Body of pancreas (tissue), 4 donors: ENCODE measurements at regions not wholly inside any gene's neighbourhood (a gene's known extent, or its start where the extent isn't known, plus 50 kb on each side); places are given as distances from the start of the nearest gene placed in this dataset.
"Not testable (repeated sequence)": the region's sequence is repeated elsewhere in the genome, so short reads cannot be mapped to it uniquely, and the experiment has no call there.

Experiments used
- ATAC-seq: fragments of 150-250 bp; one replicate; pipeline ENCODE4 v1.9.1; 2016
- DNase-seq, 4 donors: peaks; one replicate each; pipeline ENCODE4 v3.0.0-alpha.2; 2019
- H3K27ac ChIP-seq, 4 donors: fragments of 200-600 bp; sonication (generic); 1 replicate in 3 of 4; 2 replicates in 1 of 4; pipeline versions ENCODE4 v1.5.1 to v1.6.1; 2016 to 2019; ENCODE audit warnings: mild to moderate bottlenecking in 1 of 4, mixed read lengths in 1 of 4, moderate library complexity in 1 of 4
- H3K27me3 ChIP-seq, 2 donors: fragments of 200-600 bp; sonication (generic); one replicate each; pipeline ENCODE4 v1.6.0; 2016; ENCODE audit warnings: mild to moderate bottlenecking in 1 of 2
- H3K36me3 ChIP-seq, 2 donors: fragments of 200-600 bp; sonication (generic); replicated peaks in 1 of 2; 2 replicates each; pipeline ENCODE4 v1.5.1; 2016; ENCODE audit warnings: low read depth in 2 of 2; ENCODE audit not compliant: insufficient read depth in 1 of 2
- H3K4me1 ChIP-seq: fragments of 200-600 bp; sonication (generic); one replicate; pipeline ENCODE4 v1.6.0; 2016
- H3K4me3 ChIP-seq, 2 donors: fragments of 200-600 bp; sonication (generic); 1 replicate in 1 of 2; 2 replicates in 1 of 2; pipeline ENCODE4 v1.5.1; 2016 to 2019
- H3K9me3 ChIP-seq, 3 donors: fragments of 200-600 bp; sonication (generic); 1 replicate in 2 of 3; 2 replicates in 1 of 3; pipeline ENCODE4 v1.5.1; 2016
- POLR2A ChIP-seq, 3 donors: fragments of 450-650 bp; IDR thresholded peaks; one replicate each; pipeline ENCODE4 v1.6.1; 2016; ENCODE audit warnings: antibody characterized with exemption in 3 of 3, mild to moderate bottlenecking in 2 of 3
- WGBS, 2 donors: methylation state at CpG; one replicate each; pipeline ENCODE4 v1.1.5; 2017; 5-methylcytosine and 5-hydroxymethylcytosine counted together
- intact Hi-C: fragments of 100-400 bp; cut with DNase I; formaldehyde crosslinking; loops from one replicate; pipeline ENCODE4 v1.15.1; 2023
- TF ChIP-seq, protein P1 (sequence below), 7 experiments: fragments of 450-650 bp in 4 of 7; fragments of 200-600 bp in 3 of 7; sonication (generic) in 3 of 7; IDR thresholded peaks; one replicate each; pipeline ENCODE4 v1.5.1; 2016 to 2019; ENCODE audit warnings: antibody characterized with exemption in 7 of 7

DNA sequence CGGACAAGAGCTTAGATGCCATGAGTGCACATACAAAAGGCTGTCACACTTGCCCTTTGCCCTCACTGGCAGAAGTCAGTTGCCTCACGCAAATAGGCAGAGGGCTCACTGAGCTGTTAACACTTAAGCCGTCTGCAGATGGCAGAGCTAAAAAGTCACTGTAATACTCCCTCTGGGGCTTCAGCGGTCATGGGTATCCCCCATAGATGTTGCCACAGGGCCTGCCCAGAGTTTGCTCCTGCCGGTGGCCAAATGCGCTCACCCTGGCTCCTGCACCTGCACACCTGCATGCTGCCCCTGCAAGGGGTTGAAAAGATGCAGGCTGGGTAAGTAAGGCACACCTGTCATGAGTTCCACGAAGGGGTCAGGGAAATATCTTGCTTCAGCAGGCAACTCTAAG, 741.5 kb downstream of the EDEM1 start:
- DNase-seq (no peak), ATAC-seq (no peak)
- Histone ChIP-seq H3K27ac (no peak overlapping the region), H3K4me3 (no peak overlapping the region), H3K4me1 (no peaks in the 10 kb centered on the region), H3K27me3 (no peaks in the 10 kb centered on the region), H3K36me3 (no peaks in the 10 kb centered on the region), H3K9me3 (no peaks in the 10 kb centered on the region)
- WGBS, 2 donors = 73 to 86% methylated on average over 6 to 7 of the region's 7 CpGs
- intact Hi-C loops = no loop called here
- no peak for TF ChIP-seq POLR2A (IDR thresholded peaks at IDR 0.05)
- TF ChIP-seq, protein P1, sequence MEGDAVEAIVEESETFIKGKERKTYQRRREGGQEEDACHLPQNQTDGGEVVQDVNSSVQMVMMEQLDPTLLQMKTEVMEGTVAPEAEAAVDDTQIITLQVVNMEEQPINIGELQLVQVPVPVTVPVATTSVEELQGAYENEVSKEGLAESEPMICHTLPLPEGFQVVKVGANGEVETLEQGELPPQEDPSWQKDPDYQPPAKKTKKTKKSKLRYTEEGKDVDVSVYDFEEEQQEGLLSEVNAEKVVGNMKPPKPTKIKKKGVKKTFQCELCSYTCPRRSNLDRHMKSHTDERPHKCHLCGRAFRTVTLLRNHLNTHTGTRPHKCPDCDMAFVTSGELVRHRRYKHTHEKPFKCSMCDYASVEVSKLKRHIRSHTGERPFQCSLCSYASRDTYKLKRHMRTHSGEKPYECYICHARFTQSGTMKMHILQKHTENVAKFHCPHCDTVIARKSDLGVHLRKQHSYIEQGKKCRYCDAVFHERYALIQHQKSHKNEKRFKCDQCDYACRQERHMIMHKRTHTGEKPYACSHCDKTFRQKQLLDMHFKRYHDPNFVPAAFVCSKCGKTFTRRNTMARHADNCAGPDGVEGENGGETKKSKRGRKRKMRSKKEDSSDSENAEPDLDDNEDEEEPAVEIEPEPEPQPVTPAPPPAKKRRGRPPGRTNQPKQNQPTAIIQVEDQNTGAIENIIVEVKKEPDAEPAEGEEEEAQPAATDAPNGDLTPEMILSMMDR (IDR thresholded peaks at IDR 0.05) = no peak

DNA sequence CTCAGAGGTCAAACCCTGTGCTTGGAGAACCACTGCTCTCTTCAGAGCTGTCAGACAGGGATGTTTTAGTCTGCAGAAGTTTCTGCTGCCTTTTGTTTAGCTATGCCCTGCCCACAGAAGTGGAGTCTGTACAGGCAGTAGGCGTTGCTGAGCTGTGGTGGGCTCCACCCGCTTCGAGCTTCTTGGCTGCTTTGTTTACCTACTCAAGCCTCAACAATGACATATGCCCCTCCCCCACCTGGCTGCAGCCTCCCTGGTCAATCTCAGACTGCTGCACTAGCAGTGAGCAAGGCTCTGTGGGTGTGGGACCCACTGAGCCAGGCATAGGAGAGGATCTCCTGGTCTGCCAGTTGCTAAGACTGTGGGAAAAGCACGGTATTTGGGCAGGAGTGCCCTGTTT, 756.6 kb downstream of the EDEM1 start:
- 59 to 74% methylated on average over 4 of the region's 4 CpGs for WGBS, 2 donors
- DNase-seq, H3K27me3 ChIP-seq, H3K9me3 ChIP-seq, H3K36me3 ChIP-seq, intact Hi-C loops, H3K4me3 ChIP-seq, ATAC-seq, H3K27ac ChIP-seq, H3K4me1 ChIP-seq: not testable (repeated sequence)

DNA sequence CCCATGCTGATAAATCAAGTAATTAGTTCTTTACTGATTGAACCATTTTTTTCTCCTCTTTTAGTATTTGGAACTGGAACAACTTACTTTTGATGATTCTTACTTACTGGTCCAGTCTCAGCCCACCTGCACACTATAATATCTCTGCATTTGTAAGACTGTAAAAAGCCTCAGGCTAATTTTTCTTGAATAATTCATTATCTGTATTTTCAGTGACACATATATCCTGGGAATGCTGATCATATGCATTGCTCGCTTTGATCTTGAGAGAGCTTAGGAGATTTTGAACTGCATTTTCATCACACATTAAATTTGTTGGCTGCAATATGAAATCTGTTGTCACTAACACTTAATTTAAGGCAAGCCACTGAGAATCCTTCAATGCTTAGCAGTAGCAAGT, 760.6 kb downstream of the EDEM1 start:
- H3K27ac ChIP-seq = no peak overlapping the region
- no peaks in the 10 kb centered on the region for H3K27me3 ChIP-seq
- TF ChIP-seq, protein P1 (IDR thresholded peaks at IDR 0.05) = no peak
- no peak for TF ChIP-seq POLR2A (IDR thresholded peaks at IDR 0.05)
- intact Hi-C loops = no loop called here
- H3K4me1 ChIP-seq = peaks cover 3% of the 10 kb centered on the region
- no peaks in the 10 kb centered on the region for H3K36me3 ChIP-seq
- WGBS, 2 donors = 92 to 100% methylated on average over 1 of the region's 1 CpG
- DNase-seq (no peak), ATAC-seq (no peak)
- H3K9me3 ChIP-seq = no peaks in the 10 kb centered on the region
- no peak overlapping the region for H3K4me3 ChIP-seq

DNA sequence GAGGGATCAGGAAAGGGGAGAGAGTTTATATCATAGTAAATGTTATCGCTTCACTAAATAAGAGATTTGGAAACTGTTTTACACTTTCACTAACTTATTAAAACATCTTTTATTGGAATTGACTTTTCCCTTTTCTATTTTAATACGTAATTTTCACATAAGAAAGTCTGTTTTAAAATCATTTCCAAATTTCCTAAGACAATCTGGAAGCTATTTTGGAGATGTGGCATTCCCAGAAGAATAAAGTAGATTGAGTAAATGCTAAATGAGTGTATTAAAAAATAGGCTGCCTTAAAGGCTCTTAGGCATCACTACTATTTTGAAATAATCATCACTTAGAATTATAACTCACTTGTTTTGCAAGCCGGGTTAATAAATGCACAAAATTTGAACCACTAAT, 763.5 kb downstream of the EDEM1 start:
- DNase-seq (no peak), ATAC-seq (no peak)
- H3K4me1 ChIP-seq = peaks cover 3% of the 10 kb centered on the region
- TF ChIP-seq, protein P1 (IDR thresholded peaks at IDR 0.05) = no peak
- no peak for TF ChIP-seq POLR2A (IDR thresholded peaks at IDR 0.05)
- H3K4me3 ChIP-seq = no peak overlapping the region
- no peak overlapping the region for H3K27ac ChIP-seq
- intact Hi-C loops = no loop called here
- H3K27me3 ChIP-seq = no peaks in the 10 kb centered on the region
- 72 to 86% methylated on average over 3 of the region's 3 CpGs for WGBS, 2 donors
- H3K9me3 ChIP-seq = no peaks in the 10 kb centered on the region
- no peaks in the 10 kb centered on the region for H3K36me3 ChIP-seq

DNA sequence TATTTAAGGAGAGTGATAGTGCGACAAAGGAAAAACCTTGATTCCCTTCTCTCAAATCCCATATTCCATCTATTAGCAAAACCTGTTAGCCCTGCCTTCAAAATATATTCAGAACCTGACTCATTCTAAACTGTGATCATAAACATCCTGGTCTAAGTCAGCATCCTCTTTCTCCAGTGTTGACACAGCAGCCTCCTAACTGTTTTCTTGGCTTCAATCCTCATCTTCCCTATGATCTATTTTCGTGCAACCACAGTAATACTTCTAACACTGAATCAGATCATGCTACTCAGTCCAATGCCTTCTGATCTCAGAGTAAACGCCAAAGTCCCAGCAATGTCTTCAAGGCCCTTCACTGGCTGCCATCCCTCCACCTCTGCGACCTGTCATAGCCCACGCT, 785.1 kb downstream of the EDEM1 start:
- Histone ChIP-seq H3K27ac (no peak overlapping the region), H3K4me1 (no peaks in the 10 kb centered on the region), H3K36me3 (no peaks in the 10 kb centered on the region), H3K4me3 (no peak overlapping the region), H3K27me3 (no peaks in the 10 kb centered on the region), H3K9me3 (no peaks in the 10 kb centered on the region)
- TF ChIP-seq, protein P1 (IDR thresholded peaks at IDR 0.05) = no peak
- TF ChIP-seq POLR2A (IDR thresholded peaks at IDR 0.05) = no peak
- 72 to 74% methylated on average over 5 of the region's 5 CpGs for WGBS, 2 donors
- intact Hi-C loops = no loop called here
- ATAC-seq = no peak
- no peak for DNase-seq
